Globus pallidus (tissue), 1 donor: ENCODE measurements at regions not wholly inside any gene's neighbourhood (a gene's known extent, or its start where the extent isn't known, plus 50 kb on each side); places are given as distances from the start of the nearest gene placed in this dataset.

Experiments
- DNase-seq: peaks from one replicate; pipeline ENCODE4 v3.0.0-alpha.2; 2015; ENCODE audit warnings: low spot score

DNA sequence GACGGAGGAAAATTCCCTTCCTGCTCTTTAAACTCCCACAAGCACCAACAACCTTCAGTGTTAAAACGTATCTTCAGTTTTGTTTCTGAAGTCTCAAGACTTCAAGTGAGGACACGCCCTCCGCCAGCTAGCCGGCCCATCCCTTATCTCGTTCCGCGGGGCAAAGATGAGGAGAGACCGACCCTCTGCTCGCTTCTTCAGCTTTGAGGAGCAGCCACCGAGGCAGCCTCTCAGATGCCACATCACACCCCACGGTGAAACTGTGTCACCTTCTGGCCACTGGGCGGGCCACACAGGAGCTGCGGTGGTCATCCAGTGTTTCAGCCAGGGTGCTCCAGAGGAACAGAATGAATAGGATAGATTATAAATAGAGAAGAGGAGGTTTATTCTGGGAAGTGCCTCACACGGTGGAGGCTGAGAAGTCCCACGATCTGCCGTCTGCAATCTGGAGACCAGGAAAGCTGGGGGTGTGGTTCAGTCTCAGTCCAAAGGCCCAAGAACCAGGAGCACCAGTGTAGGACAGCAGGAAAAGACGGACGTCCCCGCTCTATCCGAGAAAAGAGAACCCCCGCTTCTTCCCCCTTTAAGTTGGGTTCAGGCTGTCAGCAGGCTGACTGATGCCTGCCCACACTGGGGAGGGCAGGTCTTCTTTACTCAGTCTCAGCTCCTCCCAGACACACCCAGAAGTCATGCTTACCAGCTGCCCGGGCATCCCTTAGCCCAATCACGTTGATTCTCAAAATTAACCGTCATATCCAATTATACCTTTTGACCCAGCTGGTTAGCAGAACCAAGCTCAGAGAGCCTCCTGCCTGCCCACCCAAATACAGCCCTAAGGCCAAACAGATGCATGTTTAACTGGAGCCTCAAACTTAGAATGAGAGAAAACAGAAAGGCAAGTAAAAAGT lies 399.7 kb upstream of the ID2 start:
- no peak for DNase-seq

DNA sequence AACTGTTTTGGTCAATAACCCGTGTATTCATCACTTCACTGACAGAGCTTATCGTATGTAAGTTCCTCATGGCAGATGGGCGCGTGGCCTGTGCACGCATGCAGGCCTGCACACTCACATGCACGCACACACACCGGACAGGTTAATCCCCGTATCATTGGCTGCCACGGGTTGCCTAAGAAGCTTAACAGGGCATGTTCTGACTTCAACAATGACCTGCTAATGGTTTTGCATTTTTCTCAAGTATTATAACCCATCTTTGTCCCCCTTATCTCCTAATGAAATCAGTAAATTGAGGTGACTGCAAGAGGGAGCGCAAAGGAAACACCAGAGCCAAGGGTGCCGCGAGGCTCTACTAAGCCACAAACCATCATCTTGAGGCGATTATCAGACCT lies 399.0 kb upstream of the ID2 start:
- DNase-seq = no peak

DNA sequence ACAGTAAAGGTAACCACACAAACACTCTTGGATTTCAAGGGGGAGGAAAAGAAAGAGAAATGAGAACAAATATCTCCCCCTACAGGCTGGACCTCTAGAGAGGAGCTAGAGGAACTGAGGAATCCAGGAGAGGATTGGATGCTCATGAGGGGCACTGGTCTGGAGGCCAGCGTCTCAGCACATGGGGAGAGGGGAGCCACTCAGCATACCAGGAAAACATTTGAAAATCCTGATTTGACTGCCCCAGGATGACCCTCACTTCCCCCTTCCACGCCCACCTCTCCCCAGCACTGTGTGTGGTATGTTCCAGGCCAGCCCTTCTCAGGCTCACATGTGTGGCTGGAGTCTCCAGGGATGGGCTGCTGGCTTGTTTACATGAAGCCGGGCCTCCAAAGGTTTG lies 396.8 kb upstream of the ID2 start:
- no peak for DNase-seq

DNA sequence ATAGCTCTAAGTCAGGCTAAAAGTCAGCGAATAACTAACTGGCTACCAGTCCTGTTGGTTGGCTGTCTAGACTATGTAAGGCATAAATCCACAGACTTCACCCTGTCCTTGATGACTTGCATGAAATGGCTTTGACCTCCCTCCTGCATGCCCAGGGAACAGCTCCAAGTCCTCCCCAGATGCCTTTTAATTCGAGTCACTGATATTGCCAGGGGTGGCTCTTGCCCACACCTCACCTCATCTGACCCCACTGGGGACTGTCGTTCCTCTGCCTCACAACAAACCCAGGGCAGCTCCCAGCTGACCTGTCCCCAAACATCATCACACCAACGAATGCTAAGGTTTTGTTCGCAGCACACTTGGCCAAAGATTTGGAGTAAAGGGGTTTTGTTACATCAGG lies 396.0 kb upstream of the ID2 start:
- no peak for DNase-seq

DNA sequence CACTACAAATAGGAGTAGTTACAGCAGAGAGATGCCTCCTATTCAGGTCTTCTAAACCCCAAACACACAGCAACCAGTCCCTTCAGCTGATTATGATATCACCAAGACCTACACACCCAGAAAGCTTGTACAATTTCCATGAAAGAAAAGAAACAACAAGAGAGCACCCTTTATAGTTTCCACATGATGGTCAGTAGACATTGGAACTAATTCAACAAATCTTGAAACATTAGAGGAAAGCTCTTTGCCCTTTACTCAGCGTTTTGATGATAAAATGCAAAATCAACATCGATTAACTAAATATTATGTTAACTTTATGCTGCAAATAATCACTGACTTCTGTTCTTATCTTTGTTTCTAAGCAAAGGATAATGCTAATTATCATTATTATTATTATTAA lies 393.6 kb upstream of the ID2 start:
- no peak for DNase-seq

DNA sequence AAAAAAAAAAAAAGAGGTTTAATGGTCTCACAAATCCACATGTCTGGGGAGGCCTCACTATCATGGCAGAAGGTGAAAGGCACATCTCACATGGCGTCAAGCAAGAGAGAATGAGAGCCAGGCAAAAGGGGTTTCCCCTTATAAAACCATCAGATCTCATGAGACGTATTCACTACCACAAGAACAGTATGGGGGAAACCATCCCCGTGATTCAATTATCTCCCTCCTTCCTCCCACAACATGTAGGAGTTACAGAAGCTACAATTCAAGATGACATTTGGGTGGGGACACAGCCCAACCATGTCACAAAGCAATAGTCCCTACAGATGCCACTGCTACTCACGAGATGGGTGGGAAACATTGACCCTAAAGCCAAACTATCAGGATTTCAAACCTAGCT lies 392.7 kb upstream of the ID2 start:
- no peak for DNase-seq

DNA sequence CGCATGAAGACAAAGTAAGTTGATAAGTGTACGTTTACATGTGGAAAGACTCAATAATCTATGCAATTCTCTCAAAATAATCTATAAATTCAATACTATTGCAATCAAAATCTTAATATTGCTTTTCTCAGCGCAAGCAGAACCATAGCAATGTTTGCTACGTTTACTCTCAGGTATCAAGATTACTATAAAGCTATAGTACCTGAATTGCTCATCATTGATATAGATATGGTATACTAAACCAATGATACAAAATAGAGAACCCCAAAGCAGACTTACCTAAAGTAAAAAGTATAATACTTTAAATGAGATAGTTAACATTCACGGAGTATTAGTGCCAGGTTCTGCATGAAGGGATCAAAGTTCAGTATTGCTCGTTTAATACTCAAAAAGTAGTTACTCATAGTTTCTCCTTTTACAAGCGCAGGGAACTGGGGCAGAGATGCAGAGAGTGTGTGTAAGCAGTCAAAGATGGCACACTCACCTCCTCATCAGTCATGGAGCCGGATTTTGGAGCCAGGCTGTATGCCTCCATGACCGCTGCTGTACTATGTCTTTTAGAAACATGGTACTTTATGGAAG lies 391.0 kb upstream of the ID2 start:
- DNase-seq = no peak

DNA sequence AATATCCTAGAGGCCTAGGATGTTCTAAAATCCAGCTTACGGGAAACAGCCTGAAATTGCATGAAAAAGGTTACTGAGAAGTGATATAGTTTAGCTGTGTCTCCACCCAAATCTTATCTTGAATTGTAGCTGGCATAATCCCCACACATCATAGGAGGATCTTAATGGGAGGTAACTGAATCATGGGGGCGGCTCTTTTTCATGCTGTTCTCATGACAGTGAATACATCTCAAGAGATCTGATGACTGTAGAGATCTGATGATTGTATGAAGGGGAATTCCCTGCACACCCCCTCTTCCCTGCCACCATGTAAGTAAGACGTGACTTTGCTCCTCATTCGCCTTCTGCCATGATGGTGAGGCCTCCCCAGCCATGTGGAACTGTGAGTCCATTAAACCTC lies 385.6 kb upstream of the ID2 start:
- DNase-seq = no peak

DNA sequence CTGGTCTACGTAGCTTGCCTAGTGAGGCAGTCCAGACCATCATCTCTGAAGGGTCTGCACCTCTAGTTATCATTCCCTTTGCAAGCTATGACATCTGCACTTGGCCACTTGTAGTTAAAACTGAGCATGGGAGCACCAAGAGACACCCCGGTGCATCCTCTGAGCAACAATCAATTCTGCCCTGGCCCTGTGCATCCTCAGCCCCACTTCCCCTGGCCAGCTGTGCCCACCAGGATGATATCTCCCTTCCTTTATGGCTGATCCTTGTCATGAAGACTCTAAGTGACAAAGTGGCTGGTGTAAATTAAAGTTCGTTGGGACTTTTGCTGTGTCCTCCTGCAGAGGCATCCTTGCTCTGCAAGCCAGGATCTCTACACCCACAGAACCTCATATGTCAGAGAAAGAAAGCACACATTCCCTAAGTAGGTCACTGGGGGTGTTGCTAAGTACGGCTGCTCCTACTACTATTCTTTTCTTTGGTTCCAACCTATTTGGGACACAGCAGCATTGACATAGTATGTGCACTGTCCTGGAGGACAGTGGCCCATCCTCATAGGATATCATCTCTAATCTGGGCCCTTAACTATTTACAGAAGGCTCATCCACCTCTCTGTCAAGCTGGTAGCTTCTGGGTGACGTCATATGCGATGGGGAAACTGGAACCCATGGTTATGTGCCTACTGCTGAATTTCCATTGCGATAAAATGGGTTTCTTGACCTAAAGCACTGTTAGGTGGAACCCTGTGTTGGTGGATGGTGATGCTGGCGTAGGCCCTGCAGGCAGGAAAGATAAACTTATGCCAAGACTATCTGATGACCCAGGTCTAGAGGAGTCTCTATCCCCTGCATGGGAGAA lies 384.3 kb upstream of the ID2 start:
- DNase-seq = no peak

DNA sequence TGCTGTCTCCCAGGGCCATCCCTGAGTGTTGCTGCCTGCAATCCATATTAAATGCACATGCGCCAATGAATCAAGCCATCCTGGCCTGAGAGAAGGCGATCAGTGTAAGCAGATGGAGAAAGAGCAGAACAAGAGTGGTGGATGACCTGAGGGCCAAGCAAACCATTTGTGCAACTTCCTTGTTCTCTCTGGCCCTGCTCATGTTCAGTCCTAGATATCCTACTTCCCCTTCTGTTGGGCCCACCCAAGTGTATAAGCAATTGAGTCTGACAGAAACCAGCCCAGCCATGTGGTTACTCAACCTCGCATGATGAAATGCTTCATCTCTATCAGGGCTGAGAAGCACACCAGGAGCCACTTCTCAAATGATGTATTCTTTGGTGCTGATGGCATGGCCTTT lies 383.1 kb upstream of the ID2 start:
- peak; percentile 63 for DNase-seq

DNA sequence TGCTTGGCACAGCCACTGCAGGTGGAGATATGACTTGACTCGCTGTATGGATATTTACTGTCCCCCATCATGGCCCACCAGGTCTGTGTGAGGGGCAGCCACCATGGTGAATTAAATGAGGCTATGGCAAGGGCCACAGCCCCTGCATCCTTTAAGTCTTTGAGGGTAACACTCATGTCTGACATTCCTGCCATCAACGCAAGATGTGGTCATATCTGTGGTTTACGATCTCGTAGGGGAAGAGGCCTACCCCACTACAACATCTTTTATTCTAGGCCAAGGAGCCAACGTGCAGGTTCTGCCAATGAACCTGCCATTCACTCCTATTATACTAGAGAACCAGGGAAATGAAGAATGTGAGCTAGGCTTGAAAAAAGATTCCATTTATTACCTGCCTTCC lies 381.6 kb upstream of the ID2 start:
- no peak for DNase-seq

DNA sequence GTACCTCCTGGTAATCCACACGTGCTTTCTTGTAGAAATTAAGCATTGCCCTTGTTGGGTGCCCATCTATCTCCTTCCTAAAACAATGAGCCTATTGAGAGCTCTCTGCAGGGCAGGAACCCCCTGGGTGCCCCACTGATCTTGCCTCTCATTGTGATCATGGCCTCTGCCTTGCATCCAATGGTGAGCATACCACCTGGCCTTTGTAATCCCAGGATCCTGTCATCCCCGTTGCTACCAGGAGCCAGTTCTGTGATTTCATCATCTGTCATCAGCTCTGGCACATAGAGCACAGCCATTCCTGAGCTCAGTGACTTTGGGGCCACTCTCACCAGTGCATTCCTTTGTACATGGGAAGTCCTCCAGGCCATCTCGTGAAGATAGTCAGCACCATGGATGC lies 381.0 kb upstream of the ID2 start:
- DNase-seq = no peak

DNA sequence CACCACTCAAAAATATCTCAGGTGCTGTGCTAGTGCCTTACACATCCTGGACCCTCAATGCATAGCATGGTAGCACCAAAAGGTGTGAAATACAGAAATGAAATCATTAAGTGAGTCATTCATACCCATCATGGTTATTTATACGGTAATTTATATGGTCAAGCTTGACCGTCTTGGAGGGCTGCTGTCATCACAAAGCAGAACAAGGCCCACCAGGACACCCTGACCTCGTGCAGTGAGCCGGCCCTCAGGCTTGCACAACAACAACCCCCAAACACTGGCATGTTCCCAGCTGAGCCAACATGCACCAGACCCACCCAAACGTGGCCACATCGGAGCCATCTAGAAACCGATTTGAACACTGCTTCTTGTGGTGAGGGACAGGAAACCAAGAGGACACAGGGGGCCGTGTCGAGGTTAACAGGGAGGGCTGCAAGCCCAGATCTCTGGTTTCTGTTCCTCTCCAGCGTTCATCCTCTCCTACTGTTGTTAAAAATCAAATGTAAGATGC lies 378.5 kb upstream of the ID2 start:
- peak; percentile 72 for DNase-seq

DNA sequence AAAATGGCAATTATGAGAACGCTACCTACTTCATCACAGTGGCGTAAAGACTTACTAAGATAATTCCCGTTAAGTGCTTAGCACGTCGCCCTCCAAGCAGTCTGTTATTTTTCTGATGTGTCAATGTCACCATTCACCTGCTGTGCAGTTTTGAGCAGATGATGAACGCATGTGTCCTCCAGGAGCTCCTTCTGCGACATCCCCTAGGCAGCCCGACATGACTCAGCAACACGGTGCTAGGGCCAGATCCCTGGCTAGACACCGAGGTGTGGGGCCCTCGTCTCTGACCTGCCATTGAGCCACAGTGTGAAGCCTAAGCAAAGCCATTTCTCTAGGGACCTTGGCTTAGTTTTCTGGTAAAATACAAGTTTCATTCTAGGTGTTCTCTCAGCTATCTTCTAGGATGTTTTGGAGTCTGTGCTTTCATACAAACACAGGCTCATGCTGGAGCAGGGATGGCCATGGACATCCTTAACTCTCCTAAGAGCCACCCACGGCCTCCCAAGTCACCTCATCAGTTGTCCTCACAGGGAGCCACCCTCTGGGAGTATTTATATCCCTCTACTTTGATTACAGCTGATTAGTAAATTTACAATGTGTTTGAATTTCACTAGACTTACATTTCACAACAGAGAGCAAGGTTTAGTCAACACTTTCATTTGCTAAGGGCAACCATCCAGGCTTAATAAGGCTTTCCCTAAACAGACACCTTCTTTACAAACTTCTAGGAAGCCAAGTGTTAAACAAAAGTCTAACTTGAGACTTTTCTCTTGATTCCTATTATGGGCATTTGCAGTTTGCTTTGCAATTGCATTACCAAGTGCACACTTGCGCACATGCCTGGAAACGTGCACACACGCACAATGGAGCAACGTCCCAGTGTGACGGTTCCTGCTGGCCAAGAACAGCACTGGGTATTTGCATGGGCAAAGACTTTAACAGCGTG lies 376.8 kb upstream of the ID2 start:
- DNase-seq = no peak

DNA sequence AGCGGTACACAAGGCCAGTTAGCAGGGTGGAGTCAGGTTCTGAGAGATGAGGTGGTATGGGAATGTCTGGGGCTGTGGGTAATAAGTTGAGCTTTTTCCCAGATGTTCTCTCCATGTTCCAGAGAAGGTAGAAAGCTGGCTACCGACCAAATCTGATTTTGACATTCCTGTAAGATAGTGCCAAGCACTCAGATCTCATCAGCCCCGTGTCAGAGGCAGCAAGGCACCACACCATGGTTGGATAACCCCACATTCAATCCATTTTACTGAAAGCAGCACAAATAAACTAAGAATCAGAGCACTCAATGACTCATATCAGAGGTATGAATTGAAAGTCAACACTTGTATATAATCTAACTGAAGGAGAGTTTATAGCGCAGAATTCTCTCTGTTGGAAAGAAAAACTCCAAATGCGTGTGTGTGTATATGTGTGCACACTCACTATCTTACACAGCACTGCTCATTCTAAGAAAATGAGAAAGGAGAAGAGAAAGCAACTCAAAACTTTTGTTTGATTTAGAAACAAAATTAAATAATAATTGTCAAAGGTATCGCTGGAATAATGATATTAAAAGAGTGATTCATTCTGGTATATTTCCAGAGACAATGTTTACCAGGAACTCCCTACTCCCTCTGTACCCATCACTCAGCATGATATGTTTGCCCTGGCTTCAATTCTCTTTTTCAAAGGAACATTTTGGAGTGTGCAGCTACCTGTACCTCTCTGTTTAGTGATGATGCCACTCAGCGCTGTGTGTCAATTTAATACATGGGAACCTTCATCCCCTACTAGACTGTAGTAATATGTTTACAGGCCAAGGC lies 375.1 kb upstream of the ID2 start:
- no peak for DNase-seq

DNA sequence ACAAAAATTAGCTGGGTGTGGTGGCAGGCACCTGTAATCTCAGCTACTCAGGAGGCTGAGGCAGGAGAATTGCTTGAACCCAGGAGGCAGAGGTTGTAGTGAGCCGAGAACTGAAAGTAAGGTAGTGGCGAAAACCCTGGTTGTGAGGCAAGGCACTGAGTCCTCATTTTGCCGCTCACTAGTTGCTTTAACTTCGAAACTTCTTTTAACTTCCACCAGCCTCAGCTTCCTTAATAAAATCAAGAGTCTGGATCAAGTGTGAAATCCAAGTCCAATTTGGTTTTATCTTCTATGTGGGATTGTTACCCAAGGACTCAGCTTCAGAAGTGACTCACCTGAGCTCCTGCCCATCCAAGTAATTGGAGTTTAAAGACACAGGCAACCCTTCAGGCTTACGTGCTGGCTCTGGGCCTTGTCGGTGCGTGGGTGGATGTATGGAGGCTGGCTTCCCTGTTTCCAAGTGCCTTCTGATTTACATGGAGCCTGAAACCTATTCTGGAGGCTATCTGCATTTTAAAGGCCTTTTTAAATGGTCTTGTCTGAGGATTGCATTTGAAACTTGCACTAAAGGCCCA lies 374.2 kb upstream of the ID2 start:
- no peak for DNase-seq

DNA sequence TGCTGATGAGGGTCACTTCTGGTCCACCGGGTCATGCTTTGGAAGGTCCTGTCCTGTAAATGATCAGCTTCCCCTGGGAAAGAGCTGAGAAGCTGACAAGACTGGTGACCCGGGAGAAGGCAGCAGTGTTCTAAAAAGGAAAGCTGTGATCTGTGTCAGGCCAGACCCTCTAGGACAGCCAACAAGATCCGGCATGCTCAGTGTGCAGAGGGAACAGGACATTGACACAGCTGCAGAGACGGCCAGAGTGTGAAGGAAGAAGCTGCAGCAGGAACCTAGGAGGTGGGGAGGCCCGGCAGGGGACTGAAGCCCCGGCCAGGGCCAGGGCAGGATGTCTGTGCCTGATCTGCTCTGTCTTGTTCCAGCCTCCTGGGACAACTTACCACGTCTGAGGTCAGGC lies 372.7 kb upstream of the ID2 start:
- DNase-seq = no peak

DNA sequence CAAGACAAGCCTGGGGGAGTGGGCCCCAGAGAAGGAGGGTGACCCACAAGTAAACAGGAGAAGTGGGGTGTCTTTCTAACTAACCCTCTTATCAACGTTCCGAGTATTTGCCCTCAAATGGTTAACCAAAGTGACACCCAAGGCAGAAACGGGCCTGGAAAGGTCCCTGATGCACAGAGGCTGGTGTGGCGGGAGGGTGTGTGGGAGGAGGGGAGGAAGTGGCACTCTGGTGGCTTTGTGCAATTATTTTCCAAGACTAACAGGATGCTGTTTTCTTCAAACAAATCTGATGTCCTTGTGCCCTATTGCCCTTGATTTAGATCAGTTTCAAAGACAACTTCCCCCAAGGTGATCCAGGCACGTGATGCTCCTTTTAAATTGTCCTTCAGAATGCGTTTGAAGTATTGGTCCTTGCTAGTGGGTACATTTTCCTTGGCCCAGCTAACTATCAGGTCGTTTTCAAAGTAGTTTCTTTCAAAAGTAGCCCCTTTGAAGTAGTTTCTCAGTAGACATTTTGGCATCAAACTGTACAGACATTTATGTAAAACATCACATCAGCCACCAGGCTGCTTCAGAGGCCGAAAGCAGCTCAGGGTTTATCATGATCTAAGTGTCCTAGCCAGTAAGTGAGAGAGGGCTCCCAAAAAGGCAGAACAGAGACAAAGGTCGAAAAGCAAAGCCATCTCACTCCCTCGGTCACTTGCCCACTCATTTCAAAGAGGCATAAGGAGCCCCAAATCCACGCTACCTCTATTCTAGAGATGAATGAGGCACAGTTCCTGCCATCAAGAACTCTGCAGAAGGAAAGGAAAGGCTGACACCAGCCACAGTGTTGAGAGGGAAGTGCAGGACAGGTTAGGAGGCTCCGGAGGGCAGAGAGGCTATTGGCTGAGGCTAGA lies 371.1 kb upstream of the ID2 start:
- DNase-seq = no peak

DNA sequence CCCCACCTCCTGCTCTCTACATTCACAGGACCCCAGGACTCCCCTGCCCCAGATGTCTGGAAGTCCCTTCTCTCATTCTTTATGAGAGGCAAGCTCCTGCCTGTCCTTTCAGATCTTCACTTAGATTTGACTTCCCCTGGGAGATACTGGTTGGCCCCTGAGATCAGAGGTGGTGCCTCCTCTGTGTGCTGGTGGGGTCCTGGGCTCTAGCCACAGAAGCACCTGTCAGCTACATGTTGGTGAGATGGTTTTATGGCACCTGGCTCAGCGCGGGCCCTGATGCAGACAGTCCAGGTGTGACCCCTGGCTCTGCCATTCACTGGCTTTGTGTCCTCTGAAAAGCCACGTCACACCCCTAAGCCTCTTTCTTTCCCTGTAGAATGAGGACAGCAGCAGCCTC lies 369.6 kb upstream of the ID2 start:
- DNase-seq = no peak
